ENCODE measurements at regions not wholly inside any gene's neighbourhood (a gene's known extent, or its start where the extent isn't known, plus 50 kb on each side); places are given as distances from the start of the nearest gene placed in this dataset.

MicroRNAs encoded in the stretch of these regions (microRNA counts, 767-probe panel; counts per million panel counts)
- microRNA hsa-let-7d-5p: 3,844 to 7,221 counts per million in 2 donors
- microRNA hsa-let-7f-5p: 4,449 to 8,003 counts per million in 2 donors

Small RNAs in the stretch of these regions (microRNA-seq; reads per million reads assigned to microRNA genes)
- gene MIRLET7A1: 777 reads per million, percentile 77 among the genes with 10 or more reads in this experiment
- gene MIRLET7D: 37,646 reads per million, percentile 98 among the genes with 10 or more reads in this experiment
- 1,672 reads per million, percentile 87 among the genes with 10 or more reads in this experiment for gene MIRLET7F1

Small RNAs in the stretch of these regions (small RNA-seq; reads per million reads assigned to genes)
- gene MIRLET7A1: 5.5 reads per million, percentile 87 among the genes with 10 or more reads in this experiment
- gene MIRLET7D: 113 reads per million, percentile 97 among the genes with 10 or more reads in this experiment
- gene MIRLET7F1: 95.2 reads per million, percentile 96 among the genes with 10 or more reads in this experiment
